ENCODE measurements at regions not wholly inside any gene's neighbourhood (a gene's known extent, or its start where the extent isn't known, plus 50 kb on each side); places are given as distances from the start of the nearest gene placed in this dataset.

DNA sequence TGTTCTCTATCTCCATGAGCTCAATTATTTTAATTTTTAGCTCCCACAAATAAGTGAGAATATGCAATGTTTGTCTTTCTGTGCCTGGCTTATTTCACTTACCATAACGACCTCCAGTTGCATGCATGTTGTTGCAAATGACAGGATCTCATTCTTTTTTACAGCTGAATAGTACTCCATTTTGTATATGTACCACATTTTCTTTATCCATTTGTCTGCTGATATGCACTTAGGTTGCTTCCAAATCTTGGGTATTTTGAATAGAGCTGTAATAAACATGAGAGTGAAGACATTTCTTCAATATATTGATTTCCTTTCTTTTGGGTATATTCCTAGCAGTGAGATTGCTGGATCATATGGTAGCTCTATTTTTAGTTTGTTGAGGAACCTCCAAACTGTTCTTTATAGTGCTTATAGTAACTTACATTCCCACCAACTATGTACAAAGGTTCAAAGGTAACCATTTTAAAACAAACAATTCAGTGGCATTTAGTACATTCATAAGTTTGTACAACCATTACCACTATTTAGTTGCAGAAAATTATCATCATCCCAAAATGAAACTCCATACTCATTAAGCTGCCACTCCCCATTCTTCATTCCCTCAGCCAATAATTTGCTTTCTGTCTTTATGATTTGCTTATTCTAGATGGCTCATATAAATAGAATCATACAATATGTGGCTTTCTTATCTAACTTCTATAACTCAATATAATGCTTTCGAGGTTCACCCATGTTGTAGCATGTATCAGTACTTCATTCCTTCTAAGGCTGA is 255.9 kb upstream of the NFIA start:
- H3K27ac Mint-ChIP-seq (ENCODE audit: unreplicated experiment), result no peak overlapping the region
- H3K27me3 Mint-ChIP-seq (ENCODE audit: unreplicated experiment), result no peaks in the 10 kb centered on the region
- no peaks in the 10 kb centered on the region for H3K4me1 Mint-ChIP-seq (ENCODE audit: unreplicated experiment)
- H3K36me3 Mint-ChIP-seq (ENCODE audit: low read depth, unreplicated experiment), result no peaks in the 10 kb centered on the region
- no peaks in the 10 kb centered on the region for H3K9me3 Mint-ChIP-seq (ENCODE audit: unreplicated experiment)
- TF ChIP-seq, protein P1, sequence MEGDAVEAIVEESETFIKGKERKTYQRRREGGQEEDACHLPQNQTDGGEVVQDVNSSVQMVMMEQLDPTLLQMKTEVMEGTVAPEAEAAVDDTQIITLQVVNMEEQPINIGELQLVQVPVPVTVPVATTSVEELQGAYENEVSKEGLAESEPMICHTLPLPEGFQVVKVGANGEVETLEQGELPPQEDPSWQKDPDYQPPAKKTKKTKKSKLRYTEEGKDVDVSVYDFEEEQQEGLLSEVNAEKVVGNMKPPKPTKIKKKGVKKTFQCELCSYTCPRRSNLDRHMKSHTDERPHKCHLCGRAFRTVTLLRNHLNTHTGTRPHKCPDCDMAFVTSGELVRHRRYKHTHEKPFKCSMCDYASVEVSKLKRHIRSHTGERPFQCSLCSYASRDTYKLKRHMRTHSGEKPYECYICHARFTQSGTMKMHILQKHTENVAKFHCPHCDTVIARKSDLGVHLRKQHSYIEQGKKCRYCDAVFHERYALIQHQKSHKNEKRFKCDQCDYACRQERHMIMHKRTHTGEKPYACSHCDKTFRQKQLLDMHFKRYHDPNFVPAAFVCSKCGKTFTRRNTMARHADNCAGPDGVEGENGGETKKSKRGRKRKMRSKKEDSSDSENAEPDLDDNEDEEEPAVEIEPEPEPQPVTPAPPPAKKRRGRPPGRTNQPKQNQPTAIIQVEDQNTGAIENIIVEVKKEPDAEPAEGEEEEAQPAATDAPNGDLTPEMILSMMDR (IDR thresholded peaks at IDR 0.05; ENCODE audit: unreplicated experiment), result no peak
- DNase-seq (ENCODE audit: low spot score), result no peak
- H3K4me3 Mint-ChIP-seq (ENCODE audit: unreplicated experiment), result no peak overlapping the region

DNA sequence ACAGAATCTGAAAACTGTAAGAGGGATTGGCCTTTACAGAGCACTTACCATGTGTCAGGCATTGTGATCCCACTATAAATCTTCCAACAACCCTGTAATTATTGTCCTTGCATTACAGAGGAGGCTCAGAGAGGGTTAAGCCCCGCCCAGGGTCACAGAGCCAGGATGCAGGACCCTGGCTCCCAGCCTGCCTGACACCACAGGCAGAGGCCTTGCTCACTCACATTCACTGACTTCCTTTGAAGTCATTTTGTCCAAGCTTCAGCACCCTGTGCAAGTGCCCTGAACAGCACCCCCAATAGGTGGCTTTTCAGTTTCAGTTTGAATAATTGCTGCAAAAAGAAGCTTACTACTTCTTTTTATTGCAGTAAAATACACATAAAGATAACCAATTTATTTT is 256.8 kb upstream of the NFIA start:
- Mint-ChIP-seq H3K27me3 (ENCODE audit: unreplicated experiment) (no peaks in the 10 kb centered on the region), H3K36me3 (ENCODE audit: low read depth, unreplicated experiment) (no peaks in the 10 kb centered on the region), H3K27ac (ENCODE audit: unreplicated experiment) (no peak overlapping the region), H3K9me3 (ENCODE audit: unreplicated experiment) (no peaks in the 10 kb centered on the region), H3K4me1 (ENCODE audit: unreplicated experiment) (no peaks in the 10 kb centered on the region), H3K4me3 (ENCODE audit: unreplicated experiment) (no peak overlapping the region)
- DNase-seq (ENCODE audit: low spot score), result no peak
- TF ChIP-seq, protein P1 (IDR thresholded peaks at IDR 0.05; ENCODE audit: unreplicated experiment), result peak; percentile 22

DNA sequence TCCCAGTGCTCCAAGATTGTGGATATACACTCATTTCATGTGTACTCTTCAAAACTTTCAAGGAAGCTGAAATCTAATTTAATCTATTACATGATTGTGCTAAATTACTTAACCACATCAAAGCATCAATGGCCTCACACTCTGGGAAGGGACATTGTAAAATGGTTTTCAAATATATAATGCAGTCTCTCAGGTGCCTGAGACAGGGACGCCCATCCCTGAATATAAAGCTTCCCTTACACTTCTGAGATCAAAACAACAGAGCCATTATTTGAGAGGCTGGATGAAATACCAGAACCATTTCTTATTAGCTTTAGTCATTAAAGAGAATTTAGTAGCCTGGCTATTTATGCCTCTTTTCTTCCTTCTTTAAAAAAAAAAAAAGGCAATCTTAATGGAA is 259.2 kb upstream of the NFIA start:
- H3K4me3 Mint-ChIP-seq (ENCODE audit: unreplicated experiment), result no peak overlapping the region
- H3K27me3 Mint-ChIP-seq (ENCODE audit: unreplicated experiment), result no peaks in the 10 kb centered on the region
- no peak for DNase-seq (ENCODE audit: low spot score)
- no peaks in the 10 kb centered on the region for H3K4me1 Mint-ChIP-seq (ENCODE audit: unreplicated experiment)
- no peaks in the 10 kb centered on the region for H3K9me3 Mint-ChIP-seq (ENCODE audit: unreplicated experiment)
- H3K27ac Mint-ChIP-seq (ENCODE audit: unreplicated experiment), result no peak overlapping the region
- TF ChIP-seq, protein P1 (IDR thresholded peaks at IDR 0.05; ENCODE audit: unreplicated experiment), result no peak
- H3K36me3 Mint-ChIP-seq (ENCODE audit: low read depth, unreplicated experiment), result no peaks in the 10 kb centered on the region

DNA sequence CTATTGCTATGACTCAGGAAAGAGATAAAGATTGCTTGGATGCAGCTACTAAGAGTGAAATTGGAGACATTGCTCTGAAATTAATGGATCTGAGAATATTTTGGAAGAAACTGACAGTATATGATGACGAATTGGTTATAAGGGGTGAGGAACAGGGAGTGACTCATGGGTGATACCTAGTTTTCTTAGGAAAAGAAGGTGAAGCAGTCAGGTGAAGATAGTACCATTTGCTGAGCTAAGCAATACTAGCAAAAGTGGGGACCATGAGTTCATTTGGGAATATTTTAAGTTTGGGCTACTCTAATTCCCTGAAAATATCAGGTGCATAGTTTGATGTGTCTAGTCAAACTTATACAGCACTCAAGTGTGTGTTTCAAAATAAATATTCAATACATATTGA is 260.1 kb upstream of the NFIA start:
- no peak for DNase-seq (ENCODE audit: low spot score)
- H3K9me3 Mint-ChIP-seq (ENCODE audit: unreplicated experiment), result no peaks in the 10 kb centered on the region
- H3K4me3 Mint-ChIP-seq (ENCODE audit: unreplicated experiment), result no peak overlapping the region
- no peaks in the 10 kb centered on the region for H3K4me1 Mint-ChIP-seq (ENCODE audit: unreplicated experiment)
- H3K27ac Mint-ChIP-seq (ENCODE audit: unreplicated experiment), result no peak overlapping the region
- H3K27me3 Mint-ChIP-seq (ENCODE audit: unreplicated experiment), result no peaks in the 10 kb centered on the region
- H3K36me3 Mint-ChIP-seq (ENCODE audit: low read depth, unreplicated experiment), result no peaks in the 10 kb centered on the region
- TF ChIP-seq, protein P1 (IDR thresholded peaks at IDR 0.05; ENCODE audit: unreplicated experiment), result no peak

DNA sequence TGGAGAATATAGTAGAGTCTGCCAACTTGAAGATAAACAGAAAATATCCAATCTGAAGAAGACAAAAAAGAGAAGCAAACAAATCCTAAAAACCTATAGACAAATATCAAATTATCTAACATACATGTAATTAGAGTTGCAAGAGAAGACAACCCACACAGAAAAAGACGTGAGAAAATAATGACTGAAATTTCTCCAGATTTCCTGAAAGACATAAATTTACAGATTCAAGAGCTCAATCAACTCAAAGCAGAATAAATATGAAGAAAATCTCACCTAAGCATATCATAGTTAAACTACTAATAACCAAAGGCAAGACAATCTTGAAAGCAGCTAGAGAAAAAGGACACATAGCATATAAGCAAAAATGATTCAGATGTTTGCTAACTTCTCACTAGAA is 261.2 kb upstream of the NFIA start:
- Mint-ChIP-seq H3K36me3 (ENCODE audit: low read depth, unreplicated experiment) (no peaks in the 10 kb centered on the region), H3K4me3 (ENCODE audit: unreplicated experiment) (no peak overlapping the region), H3K9me3 (ENCODE audit: unreplicated experiment) (no peaks in the 10 kb centered on the region), H3K27me3 (ENCODE audit: unreplicated experiment) (no peaks in the 10 kb centered on the region), H3K4me1 (ENCODE audit: unreplicated experiment) (no peaks in the 10 kb centered on the region), H3K27ac (ENCODE audit: unreplicated experiment) (no peak overlapping the region)
- DNase-seq (ENCODE audit: low spot score), result no peak
- TF ChIP-seq, protein P1 (IDR thresholded peaks at IDR 0.05; ENCODE audit: unreplicated experiment), result no peak

All from endothelial cell (in vitro differentiated cells).